Adipocyte (in vitro differentiated cells): ENCODE measurements at regions not wholly inside any gene's neighbourhood (a gene's known extent, or its start where the extent isn't known, plus 50 kb on each side); places are given as distances from the start of the nearest gene placed in this dataset.

Experiments used
- DNase-seq: peaks from one replicate; pipeline ENCODE4 v3.0.0-alpha.2; 2015; ENCODE audit warnings: low read depth
- H3K27me3 ChIP-seq: replicated peaks from 2 replicates; pipeline ENCODE4 v1.7.0; 2013; ENCODE audit warnings: mild to moderate bottlenecking, low read length, moderate library complexity; ENCODE audit not compliant: control insufficient read depth, insufficient read depth
- H3K36me3 ChIP-seq: 2 replicates; pipeline ENCODE4 v1.7.0; 2013; ENCODE audit warnings: low read length, mild to moderate bottlenecking, moderate library complexity; ENCODE audit not compliant: control insufficient read depth, insufficient read depth, severe bottlenecking
- H3K4me1 ChIP-seq: 2 replicates; pipeline ENCODE4 v1.7.0; 2013; ENCODE audit warnings: mild to moderate bottlenecking, low read length, moderate library complexity; ENCODE audit not compliant: control insufficient read depth, insufficient read depth
- H3K4me3 ChIP-seq: 2 replicates; pipeline ENCODE4 v1.7.0; 2013; ENCODE audit warnings: mild to moderate bottlenecking, low read length, moderate library complexity
- H3K9ac ChIP-seq: 2 replicates; pipeline ENCODE4 v1.7.0; 2013; ENCODE audit warnings: mild to moderate bottlenecking, low read length, moderate library complexity
- H3K9me3 ChIP-seq: 2 replicates; pipeline ENCODE4 v1.7.0; 2013; ENCODE audit warnings: mild to moderate bottlenecking, low read length, moderate library complexity; ENCODE audit not compliant: control insufficient read depth

DNA sequence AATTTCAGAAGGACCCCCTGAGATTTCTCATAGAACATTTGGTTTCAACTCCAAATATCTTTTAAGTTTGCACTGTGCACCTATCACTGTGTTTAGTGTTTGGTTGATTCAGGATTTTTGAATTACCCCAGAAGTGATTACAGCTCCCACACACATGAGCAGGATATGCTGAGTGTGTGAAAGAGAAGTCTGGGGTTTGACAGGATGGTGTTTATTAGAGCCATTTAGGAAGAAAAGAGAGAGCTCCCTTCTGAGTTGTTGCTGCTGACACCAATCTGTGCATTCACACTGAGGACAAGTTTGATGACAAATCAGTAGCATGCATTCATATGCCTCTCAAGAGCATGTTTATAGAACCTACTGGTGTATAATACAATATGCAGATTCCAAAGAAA, 118.1 kb downstream of the RPL22L1 start:
- Histone ChIP-seq H3K9me3 (no peaks in the 10 kb centered on the region), H3K4me1 (peaks cover 57% of the 10 kb centered on the region), H3K4me3 (peak overlapping the region; percentile 4), H3K9ac (peak overlapping the region; percentile 81), H3K27me3 (no peaks in the 10 kb centered on the region), H3K36me3 (no peaks in the 10 kb centered on the region)
- DNase-seq = no peak

DNA sequence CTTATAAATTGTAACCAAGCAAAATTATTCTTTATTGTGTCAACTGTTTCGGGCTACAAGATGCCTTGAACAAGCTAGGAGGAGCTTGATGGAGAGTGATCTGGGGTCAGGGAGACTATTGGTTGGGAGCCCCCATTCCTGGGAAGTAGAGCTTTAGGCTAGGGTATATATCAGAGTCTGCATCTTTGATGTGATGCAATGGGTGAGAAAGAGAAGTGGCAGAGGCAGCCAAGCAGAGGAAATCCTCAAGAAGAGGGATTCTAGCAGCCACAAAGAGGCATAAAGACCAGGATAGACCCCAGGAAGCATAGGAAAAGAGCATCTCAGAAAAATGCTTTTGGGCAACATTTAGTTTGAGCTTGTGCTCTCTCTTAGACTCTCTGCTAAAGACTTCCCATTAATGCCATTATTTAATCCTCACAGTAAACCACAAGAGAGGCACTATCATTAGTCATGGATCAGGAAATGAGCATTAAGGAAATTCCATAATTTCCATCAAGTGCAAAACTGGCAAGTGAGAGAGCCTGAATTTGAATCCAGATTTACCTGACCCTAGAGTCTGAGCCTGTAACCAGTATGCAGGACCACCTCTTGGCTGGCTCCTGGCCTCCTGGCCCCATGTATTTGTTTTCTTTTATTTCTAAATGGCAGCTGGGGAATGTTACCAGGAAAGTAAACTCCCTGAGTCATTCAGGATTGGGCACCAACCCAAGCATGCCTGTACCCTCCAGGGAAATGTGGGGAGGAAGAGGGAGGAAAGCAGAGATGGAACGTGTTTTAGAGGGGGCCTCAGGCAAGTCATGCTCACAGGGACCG, 118.7 kb downstream of the RPL22L1 start:
- peak; percentile 96 for DNase-seq

DNA sequence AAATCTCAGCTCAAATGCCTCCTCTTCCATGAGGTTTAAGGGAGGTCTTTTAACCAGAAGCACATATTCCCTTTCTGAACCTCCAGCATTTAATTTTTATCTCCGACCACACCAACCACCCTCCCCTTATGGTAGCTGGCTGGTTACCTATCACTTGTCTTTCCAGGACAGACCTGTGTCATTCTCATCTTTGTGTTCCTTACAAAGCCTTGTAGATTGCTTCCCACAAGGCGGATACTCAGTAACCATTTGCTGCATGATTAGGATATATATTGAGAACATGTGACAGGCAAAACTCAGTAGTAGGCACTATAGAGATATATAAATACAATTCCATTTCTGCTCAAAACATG, 119.5 kb downstream of the RPL22L1 start:
- Histone ChIP-seq H3K36me3 (no peaks in the 10 kb centered on the region), H3K4me1 (peaks cover 59% of the 10 kb centered on the region), H3K4me3 (no peak overlapping the region), H3K9ac (peak overlapping the region; percentile 66), H3K27me3 (no peaks in the 10 kb centered on the region), H3K9me3 (no peaks in the 10 kb centered on the region)
- DNase-seq = no peak

More for the DNA sequence above, 118.7 kb downstream of the RPL22L1 start:
- H3K9me3 ChIP-seq = no peaks in the 10 kb centered on the region
- no peaks in the 10 kb centered on the region for H3K36me3 ChIP-seq
- peak overlapping the region; percentile 81 for H3K9ac ChIP-seq
- H3K27me3 ChIP-seq = no peaks in the 10 kb centered on the region
- no peak overlapping the region for H3K4me3 ChIP-seq
- peaks cover 57% of the 10 kb centered on the region for H3K4me1 ChIP-seq

DNA sequence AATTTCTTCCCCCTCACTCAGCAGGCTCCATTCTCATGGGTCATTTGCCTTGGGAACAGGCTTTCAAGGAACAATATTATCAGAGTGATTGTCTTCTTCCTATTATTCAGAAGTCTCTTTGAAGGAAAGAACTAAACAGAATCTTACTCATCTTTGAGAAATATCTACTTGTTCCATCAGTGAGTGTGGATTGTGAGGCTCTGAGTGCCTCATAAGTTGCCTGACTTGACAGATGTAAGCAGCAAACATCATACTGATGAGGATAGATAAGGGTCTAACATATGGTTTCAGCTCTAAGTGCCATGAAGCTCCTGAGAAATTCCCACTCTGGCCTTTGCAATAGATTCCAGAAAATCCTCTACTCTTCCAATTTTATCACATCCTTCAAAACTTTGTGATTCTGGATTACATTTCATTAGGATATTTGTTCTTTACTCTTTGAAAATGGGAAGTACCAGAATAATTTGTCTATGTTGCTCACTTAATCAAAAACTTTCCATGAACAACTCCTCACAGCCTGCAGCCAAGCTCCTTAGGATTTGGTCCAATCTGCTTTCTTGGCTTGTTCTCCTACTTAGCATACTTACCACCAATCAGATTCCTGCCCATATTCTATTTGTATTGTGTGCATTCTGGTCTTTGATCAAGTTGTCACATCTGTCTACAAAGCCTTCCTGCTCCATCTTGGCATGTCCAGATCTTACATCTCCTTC, 120.1 kb downstream of the RPL22L1 start:
- Histone ChIP-seq H3K9ac (peak overlapping the region; percentile 66), H3K9me3 (no peaks in the 10 kb centered on the region)
- no peak for DNase-seq

DNA sequence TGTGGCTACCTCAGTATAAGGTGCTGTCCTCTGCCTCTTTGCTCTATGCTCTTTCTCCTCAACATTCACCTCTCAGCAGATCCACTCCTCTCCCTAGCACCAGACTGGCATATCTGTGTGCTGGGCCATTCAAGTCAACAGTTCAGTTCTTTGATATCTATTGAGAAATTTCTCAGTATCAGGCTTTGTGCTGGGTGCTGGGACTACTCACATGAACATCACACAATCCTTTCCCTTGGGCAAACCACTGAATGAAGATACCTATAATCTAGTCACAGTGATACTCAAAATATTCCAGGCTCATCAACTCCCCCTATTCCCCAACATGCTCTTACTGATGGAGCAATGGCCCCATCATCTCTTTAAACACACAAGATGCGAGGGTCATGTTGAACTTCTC, 120.8 kb downstream of the RPL22L1 start:
- no peaks in the 10 kb centered on the region for H3K27me3 ChIP-seq
- H3K36me3 ChIP-seq = no peaks in the 10 kb centered on the region
- no peak overlapping the region for H3K4me3 ChIP-seq
- no peak overlapping the region for H3K9ac ChIP-seq
- no peaks in the 10 kb centered on the region for H3K9me3 ChIP-seq
- no peak for DNase-seq
- H3K4me1 ChIP-seq = peaks cover 60% of the 10 kb centered on the region

More for the DNA sequence above, 120.1 kb downstream of the RPL22L1 start:
- Histone ChIP-seq H3K36me3 (no peaks in the 10 kb centered on the region), H3K4me1 (peaks cover 59% of the 10 kb centered on the region), H3K27me3 (no peaks in the 10 kb centered on the region), H3K4me3 (no peak overlapping the region)

DNA sequence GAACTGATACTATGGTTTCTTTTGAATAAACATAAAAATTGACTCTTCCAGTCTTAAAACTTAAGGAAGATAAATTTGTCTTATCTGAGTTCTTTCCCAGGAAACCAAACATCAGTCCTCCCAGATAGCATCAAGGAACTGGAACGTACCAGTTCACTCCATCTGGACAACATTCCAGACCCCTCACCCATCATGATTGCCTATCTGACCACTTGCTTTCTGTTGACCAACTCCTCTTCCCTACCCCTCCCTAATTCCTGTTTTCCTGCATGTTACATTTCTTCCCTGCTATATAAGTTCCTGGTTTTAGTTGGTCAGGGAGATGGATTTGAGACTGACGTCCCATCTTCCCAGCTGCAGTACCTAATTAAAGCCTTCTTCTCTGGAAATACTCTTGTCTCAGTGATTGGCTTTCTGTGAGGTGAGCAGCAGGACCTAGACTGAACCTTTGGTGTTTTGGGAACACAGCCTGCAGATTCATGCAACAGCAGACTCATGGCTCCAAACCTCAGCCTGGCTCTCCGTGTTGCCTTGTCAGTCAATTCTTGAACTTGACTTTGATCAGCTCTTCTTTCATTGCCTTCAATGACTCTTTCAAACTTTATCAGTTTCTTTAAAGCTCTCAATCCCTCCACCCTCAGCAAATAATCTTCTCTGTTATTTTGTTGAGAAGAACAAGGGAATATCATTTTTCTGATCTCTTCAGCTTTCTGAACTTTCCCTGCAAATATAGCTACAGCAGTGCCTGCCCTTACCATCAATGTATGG, 123.6 kb downstream of the RPL22L1 start:
- no peak overlapping the region for H3K4me3 ChIP-seq
- no peaks in the 10 kb centered on the region for H3K27me3 ChIP-seq
- peak overlapping the region; percentile 52 for H3K9ac ChIP-seq
- no peaks in the 10 kb centered on the region for H3K36me3 ChIP-seq
- no peaks in the 10 kb centered on the region for H3K9me3 ChIP-seq
- DNase-seq = no peak
- peaks cover 42% of the 10 kb centered on the region for H3K4me1 ChIP-seq

DNA sequence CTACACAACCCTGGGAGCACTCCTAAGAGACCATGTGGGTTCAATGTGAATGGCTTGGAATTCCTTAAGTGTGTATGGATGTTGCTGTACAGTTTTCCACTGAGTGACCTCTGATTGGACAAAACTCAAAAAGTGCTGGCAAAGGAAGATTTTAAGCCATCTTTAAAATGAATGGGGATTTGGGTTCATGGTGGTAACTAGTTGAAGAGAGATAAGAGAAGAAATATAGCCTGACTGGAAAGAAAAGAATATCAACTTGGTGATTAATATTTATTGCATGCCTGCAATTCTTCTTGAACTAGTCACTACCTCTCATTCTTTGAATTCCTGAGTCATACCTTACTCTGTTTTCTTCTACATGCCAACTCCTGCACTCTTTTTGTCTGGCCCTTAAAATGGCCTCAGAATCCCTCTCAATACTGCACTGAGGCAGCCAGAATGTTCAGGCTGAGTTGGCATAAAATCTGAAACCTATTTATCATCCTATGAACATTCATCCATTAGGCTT, 124.7 kb downstream of the RPL22L1 start:
- no peak overlapping the region for H3K4me3 ChIP-seq
- DNase-seq = no peak
- H3K27me3 ChIP-seq = no peaks in the 10 kb centered on the region
- peaks cover 40% of the 10 kb centered on the region for H3K4me1 ChIP-seq
- H3K9me3 ChIP-seq = no peaks in the 10 kb centered on the region
- H3K9ac ChIP-seq = peak overlapping the region; percentile 52
- H3K36me3 ChIP-seq = no peaks in the 10 kb centered on the region

DNA sequence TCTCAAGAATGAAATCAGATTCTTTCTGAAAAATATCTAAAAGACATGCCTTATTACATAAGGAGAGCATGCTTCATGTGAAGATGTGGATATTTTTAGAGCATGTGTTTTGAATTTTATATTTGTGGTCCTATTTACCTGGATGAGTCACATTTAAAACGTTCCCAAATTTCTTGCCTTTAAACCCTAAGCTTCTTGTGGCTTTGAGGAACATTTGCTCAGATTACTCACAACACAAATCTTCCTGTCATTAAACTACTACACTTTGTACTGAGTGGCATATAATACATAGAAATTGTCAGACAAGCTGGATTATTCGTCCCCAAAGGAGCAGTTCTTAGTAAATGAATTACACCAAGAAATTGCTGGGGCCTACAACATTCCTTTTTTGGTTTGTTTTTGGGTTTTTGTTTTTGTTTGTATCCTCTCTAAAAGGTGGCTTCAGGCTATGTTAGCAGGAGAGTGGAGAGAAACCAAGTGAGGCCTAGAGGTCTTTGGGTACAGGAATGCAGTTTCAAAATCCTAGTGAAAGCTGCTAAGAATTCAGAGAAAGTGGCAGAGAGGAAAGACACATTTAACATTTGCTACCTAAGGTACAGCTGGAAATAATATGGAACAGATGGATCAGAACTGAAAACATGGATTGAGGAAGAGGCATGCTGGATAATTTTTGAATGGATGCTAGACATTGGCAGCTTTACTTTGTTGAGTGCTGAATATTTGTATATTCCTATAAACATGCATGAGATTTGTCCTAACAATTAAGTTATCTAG, 128.1 kb downstream of the RPL22L1 start:
- H3K9ac ChIP-seq = peak overlapping the region; percentile 80
- peaks cover 53% of the 10 kb centered on the region for H3K4me1 ChIP-seq
- no peaks in the 10 kb centered on the region for H3K36me3 ChIP-seq
- H3K4me3 ChIP-seq = no peak overlapping the region
- DNase-seq = peak; percentile 51
- no peaks in the 10 kb centered on the region for H3K27me3 ChIP-seq
- no peaks in the 10 kb centered on the region for H3K9me3 ChIP-seq

DNA sequence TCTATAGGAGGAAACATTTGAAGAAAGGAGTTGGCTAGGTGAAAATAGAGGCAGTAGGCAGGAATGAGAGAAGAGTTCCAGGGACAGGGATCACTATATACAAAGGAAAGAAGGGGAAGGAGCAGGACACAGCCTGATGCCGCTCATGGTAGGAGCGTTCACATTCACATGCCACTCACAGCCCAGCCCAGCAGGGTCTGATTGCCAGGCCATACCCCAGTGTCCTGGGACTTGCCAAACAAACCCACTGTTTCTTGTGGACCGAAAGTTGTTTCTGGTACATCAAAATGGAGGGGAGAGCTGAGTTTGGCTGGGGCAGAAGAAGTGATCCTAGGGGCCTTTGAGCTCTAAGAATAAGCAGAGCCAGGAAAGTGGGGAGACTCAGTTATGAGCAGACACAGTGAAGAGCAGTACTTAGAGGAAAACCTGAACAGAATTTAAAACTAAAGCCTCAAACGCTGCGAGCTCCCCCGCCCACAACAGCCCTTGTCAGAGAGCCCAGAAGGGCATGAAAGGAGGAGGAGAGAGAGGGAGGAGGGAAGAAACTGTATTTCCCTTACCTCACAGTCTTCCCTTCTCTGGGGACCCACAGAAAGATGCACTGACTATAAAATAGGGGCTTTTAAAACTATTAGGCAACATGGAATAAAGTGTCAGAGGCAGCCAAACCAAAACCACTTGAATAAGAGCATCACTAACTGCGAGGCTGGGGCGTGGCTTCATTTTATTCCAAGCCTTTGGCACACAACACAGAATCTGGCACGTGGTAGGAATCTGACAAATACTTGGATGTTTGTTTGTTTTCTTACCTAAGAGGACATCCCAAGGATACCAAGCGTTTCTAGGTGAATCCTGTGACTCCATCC, 129.0 kb downstream of the RPL22L1 start:
- peak overlapping the region; percentile 65 for H3K4me3 ChIP-seq
- peaks cover 60% of the 10 kb centered on the region for H3K4me1 ChIP-seq
- H3K9me3 ChIP-seq = no peaks in the 10 kb centered on the region
- H3K36me3 ChIP-seq = no peaks in the 10 kb centered on the region
- peak; percentile 95 for DNase-seq
- H3K9ac ChIP-seq = peak overlapping the region; percentile 80
- H3K27me3 ChIP-seq = no peaks in the 10 kb centered on the region

DNA sequence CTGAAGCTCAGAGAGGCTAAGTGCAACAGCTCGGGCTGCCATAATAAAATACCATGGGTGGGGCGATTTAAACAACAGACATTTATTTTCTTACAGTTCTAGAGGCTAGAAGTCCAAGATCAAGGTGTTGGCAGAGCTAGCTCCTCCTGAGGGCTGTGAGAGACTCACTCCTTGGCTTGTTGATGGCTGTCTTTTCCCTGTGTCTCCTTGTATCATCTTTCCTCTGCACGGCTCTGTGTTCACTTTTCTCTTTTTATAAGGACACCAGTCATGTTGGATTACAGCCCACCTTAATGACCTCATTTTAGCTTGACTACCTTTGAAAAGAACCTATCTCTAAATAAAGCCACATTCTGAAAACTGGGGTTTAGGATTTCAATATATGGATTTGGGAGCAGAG, 129.7 kb downstream of the RPL22L1 start:
- H3K4me3 ChIP-seq = peak overlapping the region; percentile 65
- peak overlapping the region; percentile 80 for H3K9ac ChIP-seq
- no peaks in the 10 kb centered on the region for H3K36me3 ChIP-seq
- H3K27me3 ChIP-seq = no peaks in the 10 kb centered on the region
- peaks cover 61% of the 10 kb centered on the region for H3K4me1 ChIP-seq
- no peaks in the 10 kb centered on the region for H3K9me3 ChIP-seq
- no peak for DNase-seq
